Endothelial cell of umbilical vein (primary cell): ENCODE measurements at regions not wholly inside any gene's neighbourhood (a gene's known extent, or its start where the extent isn't known, plus 50 kb on each side); places are given as distances from the start of the nearest gene placed in this dataset.

Experiments used
- BruUV-seq: library from RNA; stranded (reverse); fragments of 400-500 nt; replicated peaks from 2 replicates; lab custom pipeline; 2021; lab: Mats Ljungman, UMichigan
- CTCF ChIA-PET: fragments of 300-600, 350-600 bp; sonication (Branson Sonifier 250); formaldehyde crosslinking; loops from one replicate; lab custom pipeline; 2021; ENCODE audit warnings: antibody characterized with exemption, inconsistent platforms; lab: Charles Lee
- POLR2A ChIA-PET: fragments of 300-600, 350-600 bp; sonication (Branson Sonifier 250); formaldehyde crosslinking; loops from one replicate; lab custom pipeline; 2021; ENCODE audit warnings: antibody characterized with exemption, inconsistent platforms; lab: Charles Lee
- DNase-seq: peaks from one replicate; pipeline ENCODE4 v3.0.0-alpha.2; 2011; ENCODE audit warnings: low read depth, low spot score
- FAIRE-seq: peaks from 2 replicates; lab custom pipeline; 2011; peaks lifted over from hg19 to GRCh38; lab: Jason Lieb, UNC
- H2AFZ ChIP-seq: 2 replicates; pipeline ENCODE4 v1.6.0; 2012; ENCODE audit warnings: low read depth, low read length, control low read depth, inconsistent platforms
- H3K27ac ChIP-seq: 2 replicates; pipeline ENCODE4 v1.5.1; 2011; ENCODE audit warnings: low read depth, mild to moderate bottlenecking, control low read depth, low read length, moderate library complexity; ENCODE audit not compliant: insufficient read depth
- H3K27me3 ChIP-seq, 2 experiments: 2 replicates each; pipeline versions ENCODE4 v1.6.0 to v1.6.1; 2011; ENCODE audit warnings: low read length in 2 of 2, mixed read lengths in 1 of 2; ENCODE audit not compliant: control insufficient read depth in 2 of 2, insufficient read depth in 2 of 2
- H3K36me3 ChIP-seq, 2 experiments: 2 replicates in 1 of 2; 3 replicates in 1 of 2; pipeline ENCODE4 v1.5.1; 2011; ENCODE audit warnings: low read length in 2 of 2, mild to moderate bottlenecking in 1 of 2, moderate library complexity in 1 of 2; ENCODE audit not compliant: control insufficient read depth in 2 of 2, insufficient read depth in 2 of 2; ENCODE audit errors: extremely low read depth in 1 of 2
- H3K4me1 ChIP-seq: 3 replicates; pipeline ENCODE4 v1.5.1; 2011; ENCODE audit warnings: mild to moderate bottlenecking, low read length; ENCODE audit not compliant: control insufficient read depth, insufficient read depth; ENCODE audit errors: extremely low read depth
- H3K4me2 ChIP-seq: 2 replicates; pipeline ENCODE4 v1.6.1; 2011; ENCODE audit warnings: low read length, control low read depth, mixed read lengths; ENCODE audit not compliant: insufficient read depth
- H3K4me3 ChIP-seq, 3 experiments: fragments of 200-600 bp in 1 of 3; sonication (generic), shearing (Covaris generic) in 1 of 3; replicated peaks in 1 of 3; 2 replicates each; pipeline ENCODE4 v1.5.1; 2011 to 2016; ENCODE audit warnings: control low read depth in 3 of 3, low read length in 3 of 3, mild to moderate bottlenecking in 2 of 3, inconsistent platforms in 1 of 3, low read depth in 1 of 3, moderate library complexity in 1 of 3; ENCODE audit not compliant: insufficient read depth in 1 of 3
- H3K79me2 ChIP-seq: 2 replicates; pipeline ENCODE4 v1.6.0; 2012; ENCODE audit warnings: low read length, inconsistent platforms; ENCODE audit not compliant: control insufficient read depth, insufficient read depth
- H3K9ac ChIP-seq: replicated peaks from 2 replicates; pipeline ENCODE3; 2011; ENCODE audit warnings: low read length, control low read depth; ENCODE audit not compliant: insufficient read depth; ENCODE audit errors: extremely low read depth
- H3K9me1 ChIP-seq: replicated peaks from 3 replicates; pipeline ENCODE4 v1.6.0; 2011; ENCODE audit warnings: mild to moderate bottlenecking, low read length; ENCODE audit not compliant: control insufficient read depth, insufficient read depth; ENCODE audit errors: extremely low read depth
- H3K9me3 ChIP-seq: replicated peaks from 2 replicates; pipeline ENCODE4 v1.5.1; 2012; ENCODE audit warnings: low read length, inconsistent platforms; ENCODE audit not compliant: control insufficient read depth, insufficient read depth
- H4K20me1 ChIP-seq: replicated peaks from 2 replicates; pipeline ENCODE3; 2011; ENCODE audit warnings: mild to moderate bottlenecking, low read length; ENCODE audit not compliant: control insufficient read depth, insufficient read depth; ENCODE audit errors: extremely low read depth
- CTCF ChIP-seq, 2 donors: IDR thresholded peaks; 1 replicate in 1 of 2; 2 replicates in 1 of 2; pipeline ENCODE4 v1.5.1; 2011; ENCODE audit warnings: low read length in 2 of 2, mild to moderate bottlenecking in 2 of 2, moderate library complexity in 2 of 2, control low read depth in 1 of 2, inconsistent platforms in 1 of 2, low read depth in 1 of 2; ENCODE audit not compliant: insufficient read depth in 1 of 2; ENCODE audit errors: extremely low read depth in 1 of 2
- EZH2 ChIP-seq: IDR thresholded peaks from 2 replicates; pipeline ENCODE4 v1.6.1; 2012; ENCODE audit warnings: borderline replicate concordance, low read depth, mild to moderate bottlenecking, moderate library complexity, low read length, inconsistent platforms; ENCODE audit not compliant: severe bottlenecking
- FOS ChIP-seq: IDR thresholded peaks from 2 replicates; pipeline ENCODE4 v1.6.1; 2011; ENCODE audit warnings: mild to moderate bottlenecking, low read length, moderate library complexity, borderline replicate concordance; ENCODE audit not compliant: insufficient read depth
- GATA2 ChIP-seq: IDR thresholded peaks from 2 replicates; pipeline ENCODE4 v1.7.0; 2011; ENCODE audit warnings: low read depth, mild to moderate bottlenecking, moderate library complexity, mixed read lengths, low read length; ENCODE audit not compliant: insufficient read length, insufficient read depth
- JUN ChIP-seq: IDR thresholded peaks from 2 replicates; pipeline ENCODE4 v1.6.1; 2011; ENCODE audit warnings: borderline replicate concordance, low read depth; ENCODE audit not compliant: insufficient read length, insufficient read depth
- MAX ChIP-seq: IDR thresholded peaks from 2 replicates; pipeline ENCODE4 v1.6.1; 2011; ENCODE audit not compliant: insufficient read depth, insufficient read length
- MYC ChIP-seq: IDR thresholded peaks from one replicate; pipeline ENCODE4 v1.6.1; 2011; ENCODE audit warnings: mild to moderate bottlenecking, low read depth, low read length
- POLR2A ChIP-seq: IDR thresholded peaks from 2 replicates; pipeline ENCODE4 v1.6.1; 2012; ENCODE audit warnings: low read depth, mild to moderate bottlenecking, control low read depth, low read length
- POLR2AphosphoS5 ChIP-seq: IDR thresholded peaks from 2 replicates; pipeline ENCODE4 v1.6.1; 2012; ENCODE audit warnings: low read depth, mild to moderate bottlenecking, control low read depth, low read length, moderate library complexity; ENCODE audit not compliant: insufficient read depth
- dilution Hi-C: fragments of 300-500 bp; cut with MboI; formaldehyde crosslinking; loops from one replicate; pipeline ENCODE4 v1.15.0; 2019; ENCODE audit warnings: low sequenced_read_pairs; ENCODE audit not compliant: extremely low pct_ligation_motif_present
- intact Hi-C: fragments of 100-400 bp; cut with micrococcal nuclease; formaldehyde crosslinking; loops from one replicate; pipeline ENCODE4 v1.10.0; 2022

GRCh38 chr15:29988701-29989100 is 94.1 kb upstream of the GOLGA8J start:
- DNase-seq (peak; percentile 14), FAIRE-seq (no peak)
- no peak overlapping the region for H3K9ac ChIP-seq
- no peaks in the 10 kb centered on the region for H3K9me1 ChIP-seq
- H3K27me3 ChIP-seq, result peaks cover under 1 to 4% of the 10 kb centered on the region in 2 experiments
- H3K4me1 ChIP-seq, result no peaks in the 10 kb centered on the region
- H3K79me2 ChIP-seq, result no peaks in the 10 kb centered on the region
- dilution Hi-C loops, result no loop called here
- no peak overlapping the region for H3K4me2 ChIP-seq
- POLR2A ChIA-PET, result no interaction called here
- no peaks in the 10 kb centered on the region for H3K9me3 ChIP-seq
- CTCF ChIA-PET, result interaction anchor here (1.2 kb wide), 1 partner anchor 11 kb away, joined by 3 read pairs; no protein-coding TSS in a partner anchor
- intact Hi-C loops, result loop anchor here (10.0 kb wide), 1 partner anchor 56 kb away; no protein-coding TSS in a partner anchor
- H2AFZ ChIP-seq, result no peak overlapping the region
- H3K36me3 ChIP-seq, result no peaks in the 10 kb centered on the region
- no peak for TF ChIP-seq MAX
- no peak for TF ChIP-seq POLR2AphosphoS5
- TF ChIP-seq CTCF (IDR thresholded peaks at IDR 0.05; ENCODE audit: extremely low read depth in 1 of 2, insufficient read depth in 1 of 2, low read depth in 1 of 2, low read length in 2 of 2), result no peak
- no peak for TF ChIP-seq POLR2A
- TF ChIP-seq JUN, result no peak
- no peak for TF ChIP-seq GATA2
- no peak for TF ChIP-seq MYC
- no peak for TF ChIP-seq EZH2
- TF ChIP-seq FOS, result no peak
- no peak overlapping the region for H3K27ac ChIP-seq
- BruUV-seq, result no TSS peak
- no peaks in the 10 kb centered on the region for H4K20me1 ChIP-seq
- H3K4me3 ChIP-seq, result no peak overlapping the region
